Astrocyte of the spinal cord (primary cell): ENCODE measurements at regions not wholly inside any gene's neighbourhood (a gene's known extent, or its start where the extent isn't known, plus 50 kb on each side); places are given as distances from the start of the nearest gene placed in this dataset.

Experiments
- DNase-seq: peaks from one replicate; pipeline ENCODE4 v3.0.0; 2011; ENCODE audit warnings: low read depth, low spot score
- H3K4me3 ChIP-seq: 2 replicates; pipeline ENCODE4 v1.5.1; 2011; ENCODE audit warnings: low read depth, mild to moderate bottlenecking, low read length, moderate library complexity
- CTCF ChIP-seq: IDR thresholded peaks from 2 replicates; pipeline ENCODE4 v1.5.1; 2012; ENCODE audit warnings: low read depth, mild to moderate bottlenecking, low read length, inconsistent platforms
- in situ Hi-C: cut with HindIII; loops from 2 replicates; pipeline ENCODE4 v1.10.0; 2017; ENCODE audit warnings: low sequenced_read_pairs

GRCh38 chr11:128331317-128331716, 256.0 kb downstream of the ETS1 start:
- DNase-seq: no peak
- no peak overlapping the region for H3K4me3 ChIP-seq
- TF ChIP-seq CTCF: no peak
- in situ Hi-C loops: no loop called here

GRCh38 chr11:128330203-128330602, 257.2 kb downstream of the ETS1 start:
- H3K4me3 ChIP-seq: no peak overlapping the region
- in situ Hi-C loops: no loop called here
- DNase-seq: no peak
- TF ChIP-seq CTCF: no peak

- no peak overlapping the region for H3K4me3 ChIP-seq
- no peak for DNase-seq
- no peak for TF ChIP-seq CTCF
- in situ Hi-C loops: no loop called here
These were observed 258.3 kb downstream of the ETS1 start for GRCh38 chr11:128328955-128329551.

- no peak overlapping the region for H3K4me3 ChIP-seq
- DNase-seq: no peak
- TF ChIP-seq CTCF: no peak
- in situ Hi-C loops: no loop called here
These were observed 260.1 kb downstream of the ETS1 start for GRCh38 chr11:128327274-128327673.

GRCh38 chr11:128326791-128327190, 260.6 kb downstream of the ETS1 start:
- in situ Hi-C loops: no loop called here
- no peak overlapping the region for H3K4me3 ChIP-seq

GRCh38 chr11:128324531-128325141, 262.7 kb downstream of the ETS1 start:
- no peak for TF ChIP-seq CTCF
- in situ Hi-C loops: no loop called here
- H3K4me3 ChIP-seq: no peak overlapping the region
- no peak for DNase-seq

More at GRCh38 chr11:128326791-128327190, 260.6 kb downstream of the ETS1 start:
- no peak for TF ChIP-seq CTCF
- no peak for DNase-seq
